Activated CD4-positive, alpha-beta T cell treated with anti-CD3 and anti-CD28 coated beads, Interleukin-2, amount 50 U/mL, for 48 hours (primary cell): ENCODE measurements at regions not wholly inside any gene's neighbourhood (a gene's known extent, or its start where the extent isn't known, plus 50 kb on each side); places are given as distances from the start of the nearest gene placed in this dataset.
"Not testable (repeated sequence)": the region's sequence is repeated elsewhere in the genome, so short reads cannot be mapped to it uniquely, and the experiment has no call there.

Source experiments
- DNase-seq, 2 experiments: peaks; one replicate each; pipeline ENCODE4 v3.0.0-alpha.2; 2020

GRCh38 chr22:23393721-23394320 is 186.3 kb downstream of the IGLL1 start:
- DNase-seq, result no peak

DNA sequence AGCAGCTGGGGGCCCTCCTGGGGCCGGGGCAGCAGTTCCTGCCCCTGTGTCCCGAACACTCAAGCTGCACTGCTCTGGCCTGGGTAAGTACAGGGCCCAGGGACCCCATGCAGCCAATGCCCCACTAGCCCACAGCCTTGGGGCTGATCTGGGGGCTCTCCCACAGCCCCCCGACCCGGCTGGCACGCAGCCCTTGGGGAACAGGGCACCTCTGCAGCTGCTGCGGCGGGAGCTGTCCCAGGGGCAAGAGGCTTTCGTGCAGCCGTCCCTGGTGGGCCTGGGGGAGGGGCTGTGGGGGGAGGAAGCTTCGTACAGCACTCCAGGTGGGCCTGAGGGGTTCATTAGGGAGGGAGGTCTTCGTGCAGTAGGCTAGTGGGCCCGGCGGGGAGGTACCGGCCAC is 186.9 kb downstream of the IGLL1 start:
- not testable (repeated sequence) for DNase-seq

GRCh38 chr22:23392420-23393121 is 187.5 kb downstream of the IGLL1 start:
- DNase-seq, result no peak

DNA sequence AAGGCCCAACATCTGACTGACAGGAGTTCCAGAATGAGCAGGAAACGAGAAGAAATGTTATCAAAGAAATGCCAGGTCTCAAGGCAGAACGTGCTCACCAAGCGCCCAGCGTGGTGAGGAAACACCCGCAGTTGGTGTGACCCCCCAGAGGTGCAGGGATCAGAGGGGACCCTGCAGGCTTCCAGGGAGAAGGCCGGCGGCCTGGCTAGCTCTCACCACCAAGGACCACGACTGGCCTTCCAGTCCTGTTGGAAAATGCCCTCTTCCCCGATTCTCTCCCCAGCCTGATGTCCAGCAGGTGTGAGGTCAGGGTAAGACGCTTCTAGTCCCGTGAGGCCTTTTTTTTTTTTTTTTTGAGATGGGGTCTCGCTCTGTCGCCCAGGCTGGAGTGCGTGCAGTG is 189.1 kb downstream of the IGLL1 start:
- no peak for DNase-seq

DNA sequence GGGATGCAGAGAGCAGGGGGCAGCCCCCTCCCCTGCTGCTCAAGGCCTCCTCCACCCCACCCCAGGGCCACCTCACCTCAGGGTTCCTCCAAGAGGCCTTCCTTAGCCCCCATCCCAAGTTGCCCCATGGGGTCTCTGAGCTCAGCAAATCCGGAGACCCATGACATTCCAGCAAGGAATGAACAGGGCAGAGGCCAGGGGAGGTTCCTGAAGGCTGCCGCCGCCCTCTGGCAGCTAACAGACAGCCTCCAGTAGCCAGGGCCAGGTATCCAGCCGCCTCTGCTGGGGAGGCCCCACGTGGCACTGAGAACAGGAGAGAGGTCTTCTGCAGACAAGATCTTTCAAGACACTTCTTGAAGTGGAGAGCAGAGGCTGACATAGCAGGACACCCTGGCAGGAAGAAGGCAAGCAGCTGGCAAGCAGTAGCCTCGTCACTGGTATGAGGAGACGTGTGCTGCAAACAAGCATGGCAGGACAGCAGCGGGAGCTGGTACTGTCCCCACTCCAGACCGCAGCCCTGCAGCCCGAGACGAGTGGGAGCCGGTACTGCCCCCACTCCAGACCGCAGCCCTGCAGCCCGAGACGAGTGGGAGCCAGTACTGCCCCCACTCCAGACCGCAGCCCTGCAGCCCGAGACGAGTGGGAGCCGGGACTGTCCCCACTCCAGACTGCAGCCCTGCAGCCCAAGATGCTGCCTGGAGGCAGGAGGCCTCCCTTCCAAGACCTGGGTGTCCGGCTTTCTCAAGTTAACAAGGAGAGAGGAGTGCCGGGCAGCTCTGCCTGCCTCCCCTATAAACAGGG is 190.6 kb downstream of the IGLL1 start:
- DNase-seq, result no peak

GRCh38 chr22:23388517-23388890 is 191.6 kb downstream of the IGLL1 start:
- no peak for DNase-seq

DNA sequence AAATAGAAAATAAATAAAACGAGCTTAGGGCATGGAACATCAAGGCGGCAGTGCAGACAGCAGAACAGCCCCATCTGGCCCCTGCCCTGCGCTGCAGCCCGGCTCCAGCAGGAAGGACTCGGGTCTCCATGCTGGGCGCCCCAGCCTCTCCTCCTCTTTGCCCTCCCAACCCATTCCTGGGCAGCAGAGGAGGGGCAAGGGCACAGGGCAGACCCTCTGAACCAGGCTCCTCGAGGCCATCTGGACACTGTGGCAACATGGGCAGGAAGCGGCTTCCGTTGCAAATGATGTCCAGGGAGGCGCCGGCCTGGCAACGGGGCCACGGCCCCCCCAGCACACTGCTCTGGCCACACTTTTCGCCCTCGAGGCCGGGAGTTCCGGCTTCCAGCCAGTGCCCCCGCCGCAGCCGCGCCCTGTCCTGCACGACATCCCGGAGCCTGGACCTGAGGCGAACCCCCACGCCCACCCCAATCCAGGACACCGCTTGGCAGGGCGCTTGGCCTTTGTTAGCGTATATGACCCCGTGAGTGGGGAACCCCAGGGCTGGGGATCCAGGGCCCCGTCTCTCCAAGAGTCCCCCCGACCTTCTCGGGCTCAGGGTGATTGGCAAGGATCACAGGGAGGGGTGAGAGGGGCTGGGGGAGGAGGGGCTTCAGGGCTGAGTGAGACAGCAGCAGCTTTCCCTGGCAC is 192.1 kb downstream of the IGLL1 start:
- no peak for DNase-seq

DNA sequence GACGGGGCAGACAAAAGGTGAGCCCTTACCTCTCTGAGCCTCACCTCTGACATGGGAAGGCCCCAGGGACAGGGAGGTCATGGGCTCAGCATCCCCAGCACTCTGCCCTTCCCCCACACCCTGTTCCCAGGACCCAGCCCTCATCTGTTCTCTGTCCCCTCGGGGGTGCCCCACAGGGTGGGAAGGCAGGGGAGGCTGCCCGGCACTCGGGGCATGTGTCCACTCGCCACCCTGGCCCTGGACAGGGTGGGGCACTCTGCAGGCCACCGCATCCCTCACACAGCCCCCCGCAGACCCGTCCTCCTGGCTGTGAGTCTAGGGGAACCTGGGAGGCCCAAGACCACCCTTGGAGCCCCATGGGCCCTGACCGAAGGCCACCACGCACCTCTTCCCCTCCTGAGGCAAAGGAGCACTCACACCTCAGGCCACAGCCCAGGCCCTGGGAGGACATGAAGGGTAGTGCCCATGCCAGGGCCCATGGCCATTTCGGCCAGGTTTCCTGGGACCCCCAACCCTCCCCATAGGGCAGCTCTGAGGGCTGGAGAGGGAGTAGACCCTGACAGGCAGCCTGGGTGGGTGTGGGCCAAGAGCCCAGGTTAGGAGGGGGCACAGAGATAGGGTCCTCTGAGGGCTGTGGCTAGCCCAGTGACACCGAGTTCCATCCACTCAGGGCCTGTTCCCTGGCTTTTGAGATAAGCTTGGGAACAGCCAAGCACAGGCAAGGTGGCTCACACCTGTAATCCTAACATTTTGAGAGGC is 193.1 kb downstream of the IGLL1 start:
- no peak for DNase-seq

DNA sequence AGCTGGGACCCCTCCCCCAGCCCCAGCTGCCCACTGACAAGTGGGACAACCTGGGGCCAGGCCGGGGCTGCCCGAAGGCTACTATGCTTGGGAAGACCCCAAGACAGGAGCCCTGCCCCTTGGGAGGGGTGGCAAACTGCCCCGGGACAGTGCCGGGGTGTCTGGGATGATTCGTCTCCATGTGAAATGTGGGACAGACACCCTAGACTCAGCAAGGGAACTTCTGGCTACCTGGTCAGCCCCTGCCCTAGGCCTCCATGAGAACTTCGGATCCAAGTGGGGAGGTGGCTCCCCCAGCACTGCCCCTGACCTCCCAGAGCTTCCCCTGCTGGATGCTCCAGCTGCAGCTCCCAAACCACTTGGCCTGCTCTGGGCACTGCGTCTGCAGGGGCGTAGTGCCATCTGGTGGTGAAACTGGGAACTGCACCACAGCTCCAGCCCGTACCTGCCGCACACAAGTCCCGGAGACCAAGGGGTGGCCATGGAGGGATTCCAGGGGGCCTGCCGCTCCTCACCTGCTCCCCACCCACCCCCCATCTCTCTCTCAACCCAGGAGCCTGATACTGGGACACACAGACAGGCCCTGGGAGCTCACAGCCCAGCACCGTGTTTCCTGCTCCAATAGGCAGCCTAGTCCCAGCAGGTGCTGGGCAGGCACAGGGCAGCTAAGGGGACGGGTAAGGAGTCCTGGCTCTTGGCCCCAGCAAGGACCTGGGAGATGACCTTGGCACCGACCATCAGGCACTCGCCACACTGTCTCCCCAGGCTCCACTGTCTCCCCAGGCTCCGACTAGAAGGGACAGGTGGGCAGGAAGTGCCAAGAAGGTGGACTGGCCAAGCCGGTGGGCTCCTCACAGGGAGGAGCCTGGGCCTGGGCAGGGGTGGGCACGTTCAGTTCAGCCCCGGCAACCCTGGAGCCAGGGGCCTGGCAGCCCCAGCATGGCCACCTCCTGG is 194.1 kb downstream of the IGLL1 start:
- DNase-seq, result peak; percentile 87 to 89

DNA sequence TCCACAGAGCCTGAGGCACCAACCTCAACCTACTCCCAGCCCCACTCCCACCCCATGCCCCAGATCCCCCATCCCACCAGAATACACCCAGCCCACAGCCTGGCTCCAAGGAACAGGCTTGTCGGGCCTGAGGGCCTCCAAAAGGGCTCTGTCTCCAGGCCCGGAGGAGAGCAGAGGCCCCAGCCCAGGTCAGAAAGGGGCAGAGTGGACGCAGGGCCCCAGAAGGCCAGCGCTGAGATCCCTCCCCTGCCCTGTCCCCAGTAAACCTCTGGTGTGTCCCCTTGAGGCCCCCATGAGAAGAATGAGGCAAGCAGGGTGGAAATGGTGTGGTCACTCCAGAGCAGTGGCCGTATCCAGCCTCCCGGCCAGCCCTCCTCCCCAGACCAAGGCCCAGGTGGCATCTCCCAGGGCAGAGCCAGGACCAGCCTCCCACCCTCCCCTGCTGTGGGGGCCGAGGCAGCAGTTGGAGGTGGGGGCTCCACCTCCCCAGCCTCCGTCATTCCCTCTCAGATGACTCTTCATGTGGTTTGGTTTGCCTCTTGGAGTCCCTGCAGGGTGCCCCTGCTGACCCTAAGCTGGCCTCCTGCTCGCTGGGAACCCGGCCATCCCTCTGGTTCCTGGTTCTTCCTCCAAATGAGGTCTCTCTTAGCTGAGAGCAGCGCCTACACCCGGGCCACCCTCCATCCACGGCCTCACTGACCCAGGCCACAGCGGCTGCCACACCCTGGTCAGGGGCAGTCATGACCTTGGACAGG is 195.0 kb downstream of the IGLL1 start:
- no peak for DNase-seq

GRCh38 chr22:23384431-23384830 is 195.7 kb downstream of the IGLL1 start:
- DNase-seq, result no peak

GRCh38 chr22:23383491-23384361 is 196.4 kb downstream of the IGLL1 start:
- DNase-seq, result no peak

DNA sequence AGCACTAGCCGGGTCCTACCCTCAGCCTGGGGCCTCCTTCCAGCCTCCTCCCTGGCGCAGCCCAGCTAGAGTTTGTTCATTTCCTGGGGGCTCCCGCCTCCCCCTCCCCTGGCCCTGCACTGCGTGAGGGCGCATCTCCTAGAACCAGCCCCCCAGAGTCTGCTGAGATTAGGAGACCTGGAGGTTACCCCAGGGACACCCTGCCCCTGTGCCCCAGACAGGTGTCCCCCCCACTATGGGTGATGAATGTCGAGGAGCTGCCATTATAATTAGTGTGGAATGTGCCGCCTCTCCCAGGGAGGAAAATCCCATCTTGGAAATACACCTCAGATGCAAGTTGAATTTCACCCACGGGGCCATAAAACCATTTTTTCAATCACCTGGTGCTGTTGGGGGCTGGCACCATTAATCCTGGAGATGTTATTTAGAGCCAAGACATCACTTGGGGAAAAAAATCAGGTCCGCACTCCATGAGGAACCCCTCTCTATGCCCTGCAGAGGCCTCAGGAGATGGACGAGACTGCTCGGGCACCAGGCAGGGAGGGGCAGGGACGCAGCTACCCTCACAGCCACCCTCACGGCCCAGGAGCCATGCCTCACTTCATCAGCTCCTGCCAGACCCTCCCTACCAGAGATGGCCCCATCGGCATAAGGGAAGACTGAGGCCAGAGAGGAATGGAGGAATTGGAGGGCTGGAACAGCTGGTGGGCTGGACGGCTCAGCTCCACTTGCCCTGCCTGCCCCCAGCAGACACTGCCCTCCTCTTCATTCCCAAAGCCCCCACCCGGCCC is 197.5 kb downstream of the IGLL1 start:
- DNase-seq, result no peak

- DNase-seq, result no peak
Observed at GRCh38 chr22:23381661-23382427, 198.2 kb downstream of the IGLL1 start.

GRCh38 chr22:23380911-23381310 is 199.2 kb downstream of the IGLL1 start:
- no peak for DNase-seq

DNA sequence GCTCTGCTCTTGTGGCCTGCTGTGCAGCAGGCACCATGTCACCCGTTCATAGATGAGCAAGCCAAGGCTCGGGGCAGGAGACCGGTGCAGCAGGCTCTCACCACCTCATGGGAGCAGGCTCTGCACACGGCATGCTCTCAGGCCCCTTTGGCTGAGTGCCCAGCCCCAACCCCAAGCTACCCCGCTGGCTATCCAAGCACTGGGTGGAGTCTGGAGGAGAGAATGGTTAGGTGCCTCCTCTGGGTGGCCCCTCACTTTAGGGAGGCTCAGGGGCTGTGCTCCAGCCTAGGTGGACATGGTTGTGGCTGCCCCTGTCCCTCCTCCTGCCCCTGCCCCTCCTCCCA is 199.9 kb downstream of the IGLL1 start:
- no peak for DNase-seq

DNA sequence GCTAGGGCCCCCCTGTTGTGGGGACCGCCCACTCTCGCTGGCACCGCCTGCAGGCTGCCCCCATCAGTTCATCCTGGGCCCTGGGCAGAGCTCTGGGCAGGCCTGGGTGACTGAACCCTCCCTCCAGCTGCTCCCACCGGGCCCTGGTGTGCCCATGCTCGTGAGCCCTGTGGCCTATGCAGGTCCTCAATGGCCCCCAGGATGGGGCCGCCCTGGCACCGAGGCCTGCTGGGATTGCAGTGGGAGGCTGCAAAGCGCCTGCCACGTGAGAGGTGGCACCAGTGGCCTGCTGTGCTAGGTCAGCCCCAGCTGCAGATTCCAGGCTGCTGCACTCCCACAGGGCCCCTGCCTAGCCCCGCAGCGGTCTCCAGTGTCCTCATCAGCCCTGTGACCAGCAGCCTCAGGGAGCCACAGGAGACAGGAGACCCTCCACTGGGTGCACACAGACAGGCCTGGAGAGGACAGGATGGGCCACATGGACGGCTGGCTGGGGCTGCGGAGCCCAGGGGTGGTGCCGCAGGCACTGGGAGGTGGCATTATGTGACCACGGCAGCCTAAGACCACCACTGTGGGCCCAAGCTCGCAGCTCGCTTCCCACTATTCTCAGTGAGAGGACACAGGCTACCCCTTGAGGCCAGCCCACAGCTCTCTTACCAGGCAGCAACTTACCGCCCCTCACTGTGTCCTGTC is 199.4 kb downstream of the BCR start:
- DNase-seq, result not testable (repeated sequence)

DNA sequence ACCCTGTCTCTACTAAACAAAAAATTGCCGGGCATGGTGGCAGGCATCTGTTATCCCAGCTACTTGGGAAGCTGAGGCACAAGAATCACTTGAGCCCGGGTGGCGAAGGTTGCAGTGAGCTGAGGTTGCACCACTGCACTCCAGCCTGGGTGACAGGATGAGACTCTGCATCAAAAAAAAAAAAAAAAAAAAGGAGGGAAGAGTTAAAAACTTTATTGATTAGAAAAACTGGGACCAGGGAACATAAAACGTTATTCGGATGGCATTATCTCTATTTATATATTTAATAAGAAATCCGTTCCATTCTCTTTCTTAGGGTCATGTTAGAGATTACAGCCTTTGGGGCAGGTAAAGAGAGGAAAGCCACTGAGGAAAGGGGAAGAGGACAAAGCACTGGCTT is 197.5 kb downstream of the BCR start:
- no peak for DNase-seq
